Skeletal muscle tissue (tissue), 3 donors: ENCODE measurements at regions not wholly inside any gene's neighbourhood (a gene's known extent, or its start where the extent isn't known, plus 50 kb on each side); places are given as distances from the start of the nearest gene placed in this dataset.

Source experiments
- H3K27ac ChIP-seq: one replicate; pipeline ENCODE4 v1.7.0; 2013; ENCODE audit warnings: mild to moderate bottlenecking, low read depth, low read length, inconsistent platforms
- H3K27me3 ChIP-seq, 3 donors: one replicate each; pipeline ENCODE4 v1.7.0; 2013; ENCODE audit warnings: low read length in 3 of 3; ENCODE audit not compliant: control insufficient read depth in 3 of 3, insufficient read depth in 3 of 3
- H3K36me3 ChIP-seq, 3 donors: one replicate each; pipeline ENCODE4 v1.7.0; 2013; ENCODE audit warnings: low read length in 3 of 3; ENCODE audit not compliant: control insufficient read depth in 3 of 3, insufficient read depth in 3 of 3
- H3K4me1 ChIP-seq, 3 donors: one replicate each; pipeline ENCODE4 v1.7.0; 2013; ENCODE audit warnings: low read length in 3 of 3, mild to moderate bottlenecking in 3 of 3; ENCODE audit not compliant: control insufficient read depth in 3 of 3, insufficient read depth in 3 of 3
- H3K4me3 ChIP-seq, 3 donors: one replicate each; pipeline ENCODE4 v1.7.0; 2013; ENCODE audit warnings: low read length in 3 of 3
- H3K9ac ChIP-seq, 3 donors: one replicate each; pipeline ENCODE4 v1.7.0; 2013; ENCODE audit warnings: low read length in 3 of 3, mild to moderate bottlenecking in 3 of 3, moderate library complexity in 2 of 3, low read depth in 1 of 3
- H3K9me3 ChIP-seq, 3 donors: one replicate each; pipeline ENCODE4 v1.7.0; 2013; ENCODE audit warnings: low read length in 3 of 3; ENCODE audit not compliant: control insufficient read depth in 3 of 3
- donor health status: Osteomylitis.

DNA sequence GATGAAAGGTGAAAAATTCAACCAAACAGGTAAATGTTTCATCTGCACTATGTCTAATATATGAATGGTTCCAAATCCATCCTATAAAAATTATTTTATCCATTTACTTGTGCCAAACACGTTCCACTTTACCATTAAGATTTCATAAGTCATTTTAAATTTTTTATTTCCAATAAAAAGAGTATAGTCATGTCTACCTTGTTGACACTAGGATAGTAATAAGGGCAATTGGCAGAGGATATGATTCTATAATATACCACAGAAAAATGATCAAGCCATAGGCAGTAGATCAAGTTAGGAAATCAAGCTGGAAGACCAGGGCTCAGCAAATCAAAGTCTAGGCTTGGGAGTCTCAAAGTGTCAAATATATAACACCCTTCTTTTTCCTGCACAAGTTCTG, 384.3 kb downstream of the METTL4 start:
- Histone ChIP-seq H3K9me3 (no peaks in the 10 kb centered on the region), H3K27ac (no peak overlapping the region), H3K4me3 (no peak overlapping the region), H3K36me3 (no peaks in the 10 kb centered on the region), H3K27me3 (no peaks in the 10 kb centered on the region), H3K9ac (no peak overlapping the region), H3K4me1 (no peaks in the 10 kb centered on the region)

GRCh38 chr18:2188258-2188657, 383.0 kb downstream of the METTL4 start:
- peaks cover 0 to 3% (median 0%) of the 10 kb centered on the region in 3 donors for H3K9me3 ChIP-seq
- H3K36me3 ChIP-seq: no peaks in the 10 kb centered on the region
- no peak overlapping the region for H3K9ac ChIP-seq
- no peaks in the 10 kb centered on the region for H3K27me3 ChIP-seq
- no peak overlapping the region for H3K4me3 ChIP-seq
- no peaks in the 10 kb centered on the region for H3K4me1 ChIP-seq
- no peak overlapping the region for H3K27ac ChIP-seq

DNA sequence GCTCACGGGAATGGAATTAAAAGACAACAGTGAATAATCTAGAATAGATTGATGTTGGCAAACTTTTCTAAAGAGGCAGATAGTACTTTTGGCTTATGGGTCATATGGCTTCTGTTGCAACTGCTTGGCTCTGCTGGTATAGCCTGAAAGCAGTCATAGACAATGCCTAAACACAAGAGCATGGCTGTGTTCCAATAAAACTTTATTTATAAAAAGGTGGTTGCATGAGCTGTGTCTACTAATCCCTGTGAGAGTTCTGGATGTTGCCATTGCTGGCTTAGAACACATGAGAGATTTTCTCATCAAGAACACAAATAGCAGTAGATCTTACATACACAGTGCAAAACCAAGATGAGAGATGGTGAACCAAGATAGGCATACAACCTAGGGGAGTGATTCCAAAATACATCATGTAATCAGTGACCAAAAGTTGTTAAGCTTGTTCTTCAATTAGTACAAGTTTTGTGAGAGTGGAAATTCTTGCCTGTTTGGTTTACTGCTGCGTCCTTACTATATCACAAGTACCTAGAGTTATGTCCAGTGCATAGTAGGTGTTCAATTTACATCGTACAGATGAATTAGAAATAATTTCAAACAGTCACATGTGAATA, 380.0 kb downstream of the METTL4 start:
- H3K27me3 ChIP-seq: no peaks in the 10 kb centered on the region
- H3K36me3 ChIP-seq: no peaks in the 10 kb centered on the region
- no peak overlapping the region for H3K9ac ChIP-seq
- H3K4me1 ChIP-seq: no peaks in the 10 kb centered on the region
- no peak overlapping the region for H3K27ac ChIP-seq
- H3K9me3 ChIP-seq: peaks cover 0 to 3% (median 1%) of the 10 kb centered on the region in 3 donors
- no peak overlapping the region for H3K4me3 ChIP-seq

DNA sequence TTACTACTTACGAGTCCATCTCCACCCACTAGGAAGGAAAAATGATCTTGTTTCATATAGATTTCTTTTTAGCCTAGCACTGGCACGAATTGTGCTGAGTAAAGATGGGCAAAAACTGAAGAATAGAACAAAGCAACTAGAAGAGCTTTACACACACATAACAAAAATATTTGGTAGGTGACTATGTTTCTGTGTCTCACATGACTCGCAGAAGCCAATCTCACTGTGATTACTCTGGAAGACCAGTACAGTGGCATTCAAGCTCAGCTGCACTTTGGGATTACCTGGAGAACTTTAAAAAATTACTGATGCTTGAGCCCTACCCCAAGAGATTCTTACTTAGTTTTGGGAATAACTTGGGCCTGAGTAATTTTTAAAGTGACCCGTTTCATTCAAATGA, 378.7 kb downstream of the METTL4 start:
- Histone ChIP-seq H3K36me3 (no peaks in the 10 kb centered on the region), H3K9ac (no peak overlapping the region), H3K4me3 (no peak overlapping the region), H3K27me3 (no peaks in the 10 kb centered on the region), H3K9me3 (peaks cover 0 to 3% (median 1%) of the 10 kb centered on the region in 3 donors), H3K27ac (no peak overlapping the region), H3K4me1 (no peaks in the 10 kb centered on the region)

- H3K9me3 ChIP-seq: peaks cover 0 to 3% (median 1%) of the 10 kb centered on the region in 3 donors
- no peak overlapping the region for H3K27ac ChIP-seq
- no peaks in the 10 kb centered on the region for H3K4me1 ChIP-seq
- no peak overlapping the region for H3K9ac ChIP-seq
- H3K36me3 ChIP-seq: no peaks in the 10 kb centered on the region
- no peaks in the 10 kb centered on the region for H3K27me3 ChIP-seq
- H3K4me3 ChIP-seq: no peak overlapping the region
Measured at GRCh38 chr18:2197946-2198345, 373.4 kb downstream of the METTL4 start.

GRCh38 chr18:2199060-2199459, 372.2 kb downstream of the METTL4 start:
- H3K27ac ChIP-seq: no peak overlapping the region
- no peaks in the 10 kb centered on the region for H3K36me3 ChIP-seq
- H3K27me3 ChIP-seq: no peaks in the 10 kb centered on the region
- H3K4me1 ChIP-seq: no peaks in the 10 kb centered on the region
- H3K4me3 ChIP-seq: no peak overlapping the region
- no peak overlapping the region for H3K9ac ChIP-seq
- no peaks in the 10 kb centered on the region for H3K9me3 ChIP-seq

DNA sequence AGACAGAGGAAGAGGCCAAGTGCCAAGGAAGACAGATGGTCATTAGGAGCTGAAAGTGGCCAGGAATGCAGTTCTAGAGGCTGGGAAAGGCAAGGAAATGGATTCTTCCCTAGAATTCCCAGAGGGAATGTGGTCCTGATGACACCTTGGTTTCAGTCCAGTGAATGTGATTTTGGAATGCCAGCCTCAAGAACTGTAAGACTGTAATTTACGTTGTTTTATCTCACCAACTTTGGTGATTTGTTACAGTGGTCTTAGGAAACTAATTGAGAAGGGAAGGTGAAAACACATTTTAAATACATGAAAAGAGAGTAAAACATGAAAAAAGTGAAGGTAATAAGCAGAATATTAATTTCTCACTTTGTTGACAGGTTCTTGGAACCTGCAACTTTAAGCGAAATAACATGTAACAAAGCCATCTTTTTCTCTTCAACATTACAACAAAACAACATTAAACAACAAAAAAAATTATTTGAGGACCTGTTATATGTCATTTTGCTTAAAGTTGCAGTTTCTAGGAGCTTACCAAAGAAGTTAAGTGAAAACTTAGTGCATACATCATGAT, 370.2 kb downstream of the METTL4 start:
- Histone ChIP-seq H3K36me3 (no peaks in the 10 kb centered on the region), H3K4me1 (no peaks in the 10 kb centered on the region), H3K9me3 (no peaks in the 10 kb centered on the region), H3K27ac (no peak overlapping the region), H3K27me3 (no peaks in the 10 kb centered on the region), H3K4me3 (no peak overlapping the region), H3K9ac (no peak overlapping the region)

DNA sequence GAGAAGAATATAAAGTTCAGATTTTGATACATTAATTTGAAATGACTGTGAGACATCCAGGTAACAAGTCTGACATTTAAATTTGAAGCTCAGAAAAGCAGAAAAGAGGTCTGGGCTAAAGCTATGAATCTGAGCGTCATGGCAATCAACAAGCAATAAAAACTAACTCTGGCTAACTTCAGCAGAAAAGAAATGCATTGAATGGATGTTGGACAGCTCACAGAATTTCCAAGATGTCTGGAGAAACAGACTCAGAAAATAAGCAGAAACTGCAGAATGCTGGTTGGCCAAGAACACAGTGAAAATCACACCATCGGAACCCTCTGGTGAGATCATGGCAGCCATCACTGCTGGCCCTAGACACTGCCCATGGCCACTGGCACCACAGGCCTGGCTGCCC, 366.6 kb downstream of the METTL4 start:
- Histone ChIP-seq H3K9me3 (no peaks in the 10 kb centered on the region), H3K36me3 (no peaks in the 10 kb centered on the region), H3K4me1 (no peaks in the 10 kb centered on the region), H3K4me3 (no peak overlapping the region), H3K27me3 (no peaks in the 10 kb centered on the region), H3K9ac (no peak overlapping the region), H3K27ac (no peak overlapping the region)

DNA sequence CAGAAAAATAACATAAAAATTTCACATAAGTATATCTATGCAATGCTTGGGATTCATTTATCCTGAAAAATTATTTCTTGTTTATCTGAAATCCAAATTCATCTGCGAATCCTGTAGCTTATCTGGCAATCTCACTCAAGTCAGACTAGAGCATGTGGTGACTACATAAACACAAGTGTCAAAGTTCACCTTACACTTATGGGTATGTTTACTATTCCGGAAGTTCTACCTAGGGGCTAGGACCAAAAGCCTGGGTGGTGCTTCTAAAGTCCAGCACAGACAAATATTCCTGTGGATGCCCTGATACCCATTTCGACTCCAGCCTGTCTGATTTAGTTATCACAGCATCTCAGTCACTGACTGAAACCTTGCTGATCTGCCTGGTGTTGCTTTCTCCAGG, 364.0 kb downstream of the METTL4 start:
- H3K27ac ChIP-seq: no peak overlapping the region
- H3K36me3 ChIP-seq: no peaks in the 10 kb centered on the region
- H3K4me3 ChIP-seq: no peak overlapping the region
- H3K4me1 ChIP-seq: no peaks in the 10 kb centered on the region
- H3K27me3 ChIP-seq: no peaks in the 10 kb centered on the region
- no peaks in the 10 kb centered on the region for H3K9me3 ChIP-seq
- no peak overlapping the region for H3K9ac ChIP-seq

DNA sequence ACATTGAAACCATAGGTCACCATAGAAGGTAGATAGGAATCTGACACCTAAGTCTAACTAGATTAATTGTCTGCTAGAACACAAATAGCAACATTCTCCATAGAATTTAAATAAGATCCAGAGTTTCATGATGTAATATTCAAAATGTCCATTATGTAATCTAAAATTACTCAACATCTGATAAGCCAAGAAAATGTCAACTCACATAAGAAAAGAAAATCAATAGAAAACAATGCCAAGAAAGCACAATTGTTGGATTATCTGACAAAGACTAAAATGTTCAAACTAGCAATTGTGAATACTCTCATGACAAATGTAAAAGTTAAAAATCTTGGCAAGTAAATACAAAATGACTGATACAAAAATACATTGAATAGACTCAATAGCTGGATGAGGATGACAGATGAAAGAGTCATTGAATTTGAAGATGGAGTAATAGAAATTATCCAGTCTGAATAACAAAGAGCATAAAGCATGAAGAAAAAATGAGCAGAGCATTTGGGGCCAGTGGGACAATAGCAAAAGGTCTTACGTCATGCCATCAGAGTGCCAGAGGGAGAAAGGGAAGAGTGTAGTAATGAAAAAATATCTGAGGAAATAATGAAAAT, 358.6 kb downstream of the METTL4 start:
- Histone ChIP-seq H3K4me3 (no peak overlapping the region), H3K36me3 (no peaks in the 10 kb centered on the region), H3K27me3 (no peaks in the 10 kb centered on the region), H3K27ac (no peak overlapping the region), H3K9ac (no peak overlapping the region), H3K4me1 (no peaks in the 10 kb centered on the region), H3K9me3 (no peaks in the 10 kb centered on the region)
